Mesenchymal stem cell (in vitro differentiated cells and primary cell): ENCODE measurements at regions not wholly inside any gene's neighbourhood (a gene's known extent, or its start where the extent isn't known, plus 50 kb on each side); places are given as distances from the start of the nearest gene placed in this dataset.
"Not testable (repeated sequence)": the region's sequence is repeated elsewhere in the genome, so short reads cannot be mapped to it uniquely, and the experiment has no call there.

ENCODE experiments used
- DNase-seq: peaks from one replicate; pipeline ENCODE4 v3.0.0-alpha.2; 2013
- H2AFZ ChIP-seq: one replicate; pipeline ENCODE4 v1.6.1; 2013; ENCODE audit warnings: low read depth, mild to moderate bottlenecking, control low read depth, inconsistent platforms, low read length, moderate library complexity
- H2AK5ac ChIP-seq: 2 replicates; pipeline ENCODE4 v1.6.1; 2013; ENCODE audit warnings: low read length, moderate library complexity, mild to moderate bottlenecking, inconsistent platforms; ENCODE audit not compliant: severe bottlenecking
- H2BK120ac ChIP-seq: one replicate; pipeline ENCODE4 v1.6.1; 2013; ENCODE audit warnings: low read depth, mild to moderate bottlenecking, inconsistent platforms, low read length, moderate library complexity
- H2BK12ac ChIP-seq, 2 experiments: one replicate each; pipeline ENCODE4 v1.6.1; 2013; ENCODE audit warnings: inconsistent platforms in 2 of 2, low read length in 2 of 2, mild to moderate bottlenecking in 2 of 2, moderate library complexity in 2 of 2, control low read depth in 1 of 2
- H2BK15ac ChIP-seq: one replicate; pipeline ENCODE4 v1.6.1; 2013; ENCODE audit warnings: mild to moderate bottlenecking, low read depth, inconsistent platforms; ENCODE audit not compliant: poor library complexity, severe bottlenecking
- H2BK5ac ChIP-seq: 2 replicates; pipeline ENCODE4 v1.6.1; 2013; ENCODE audit warnings: low read depth, mild to moderate bottlenecking, low read length, control low read depth, inconsistent platforms; ENCODE audit not compliant: poor library complexity, severe bottlenecking
- H3K14ac ChIP-seq, 2 experiments: one replicate each; pipeline ENCODE4 v1.6.1; 2013; ENCODE audit warnings: inconsistent platforms in 2 of 2, low read length in 2 of 2, control low read depth in 1 of 2, mild to moderate bottlenecking in 1 of 2, moderate library complexity in 1 of 2
- H3K18ac ChIP-seq, 2 experiments: one replicate each; pipeline ENCODE4 v1.6.1; 2013; ENCODE audit warnings: inconsistent platforms in 2 of 2, low read length in 2 of 2, control low read depth in 1 of 2, low read depth in 1 of 2, mild to moderate bottlenecking in 1 of 2
- H3K23ac ChIP-seq, 2 experiments: one replicate each; pipeline ENCODE4 v1.6.1; 2013; ENCODE audit warnings: inconsistent platforms in 2 of 2, low read length in 2 of 2, mild to moderate bottlenecking in 2 of 2, moderate library complexity in 2 of 2, control low read depth in 1 of 2
- H3K27ac ChIP-seq: 2 replicates; pipeline ENCODE4 v1.5.1; 2013; ENCODE audit warnings: mild to moderate bottlenecking, moderate library complexity, low read length, control low read depth, inconsistent platforms; ENCODE audit not compliant: poor library complexity, severe bottlenecking
- H3K27me3 ChIP-seq, 2 experiments: 2 replicates each; pipeline versions ENCODE4 v1.6.1 to v1.7.0; 2013; ENCODE audit warnings: low read length in 2 of 2, mild to moderate bottlenecking in 2 of 2, moderate library complexity in 2 of 2, control low read depth in 1 of 2, inconsistent platforms in 1 of 2; ENCODE audit not compliant: control insufficient read depth in 1 of 2, insufficient read depth in 1 of 2
- H3K36me3 ChIP-seq, 2 experiments: 2 replicates each; pipeline versions ENCODE4 v1.6.1 to v1.7.0; 2013; ENCODE audit warnings: low read length in 2 of 2, control low read depth in 1 of 2, inconsistent platforms in 1 of 2, low read depth in 1 of 2, mild to moderate bottlenecking in 1 of 2; ENCODE audit not compliant: insufficient read depth in 2 of 2, control insufficient read depth in 1 of 2
- H3K4ac ChIP-seq, 2 experiments: one replicate each; pipeline ENCODE4 v1.6.1; 2013; ENCODE audit warnings: inconsistent platforms in 2 of 2, low read length in 2 of 2, mild to moderate bottlenecking in 2 of 2, moderate library complexity in 2 of 2, control low read depth in 1 of 2, low read depth in 1 of 2
- H3K4me1 ChIP-seq: 2 replicates; pipeline ENCODE4 v1.6.1; 2013; ENCODE audit warnings: low read depth, low read length, control low read depth; ENCODE audit not compliant: control insufficient read depth, insufficient read depth
- H3K4me2 ChIP-seq: 2 replicates; pipeline ENCODE4 v1.6.1; 2013; ENCODE audit warnings: low read length, mild to moderate bottlenecking, inconsistent platforms; ENCODE audit not compliant: poor library complexity, severe bottlenecking
- H3K4me3 ChIP-seq, 2 experiments: 2 replicates each; pipeline versions ENCODE4 v1.5.1 to v1.7.0; 2013; ENCODE audit warnings: low read length in 2 of 2, mild to moderate bottlenecking in 2 of 2, control low read depth in 1 of 2, low read depth in 1 of 2; ENCODE audit not compliant: insufficient read depth in 1 of 2
- H3K79me1 ChIP-seq: replicated peaks from 2 replicates; pipeline ENCODE4 v1.6.1; 2013; ENCODE audit warnings: mild to moderate bottlenecking, control low read depth, low read length, inconsistent platforms; ENCODE audit not compliant: poor library complexity, severe bottlenecking
- H3K9ac ChIP-seq: 2 replicates; pipeline ENCODE4 v1.7.0; 2013; ENCODE audit warnings: mild to moderate bottlenecking, low read length, moderate library complexity
- H3K9me3 ChIP-seq: 2 replicates; pipeline ENCODE4 v1.7.0; 2013; ENCODE audit warnings: mild to moderate bottlenecking, low read length; ENCODE audit not compliant: control insufficient read depth
- H4K8ac ChIP-seq: one replicate; pipeline ENCODE4 v1.6.1; 2013; ENCODE audit warnings: inconsistent platforms, mild to moderate bottlenecking, low read length, moderate library complexity
- H4K91ac ChIP-seq: one replicate; pipeline ENCODE4 v1.6.1; 2013; ENCODE audit warnings: mild to moderate bottlenecking, low read length, inconsistent platforms
- WGBS: methylation state at CpG from one replicate; pipeline ENCODE4 v1.1.7; 2013; ENCODE audit warnings: mixed read lengths; 5-methylcytosine and 5-hydroxymethylcytosine counted together

DNA sequence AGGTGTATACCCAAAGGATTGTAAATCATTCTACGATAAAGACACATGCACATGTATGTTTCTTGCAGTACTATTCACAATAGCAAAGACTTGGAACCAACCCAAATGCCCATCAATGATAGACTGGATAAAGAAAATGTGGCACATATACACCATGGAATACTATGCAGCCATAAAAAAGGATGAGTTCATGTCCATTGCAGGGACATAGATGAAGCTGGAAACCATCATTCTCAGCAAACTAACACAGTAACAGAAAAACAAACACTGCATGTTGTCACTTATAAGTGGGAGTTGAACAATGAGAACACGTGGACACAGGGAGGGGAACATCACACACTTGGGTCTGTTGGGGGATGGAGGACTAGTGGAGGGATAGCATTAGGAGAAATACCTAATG is 530.4 kb upstream of the SGO1 start:
- H4K8ac ChIP-seq, H3K4me2 ChIP-seq, H3K27ac ChIP-seq, H3K4me3 ChIP-seq, DNase-seq, H2BK15ac ChIP-seq, H3K27me3 ChIP-seq, H2AFZ ChIP-seq, H2BK5ac ChIP-seq, H3K4me1 ChIP-seq, H3K9me3 ChIP-seq, H3K4ac ChIP-seq, H2AK5ac ChIP-seq, H4K91ac ChIP-seq, H2BK120ac ChIP-seq, H3K9ac ChIP-seq, H3K36me3 ChIP-seq, H2BK12ac ChIP-seq, H3K18ac ChIP-seq, H3K23ac ChIP-seq, H3K79me1 ChIP-seq, H3K14ac ChIP-seq: not testable (repeated sequence)
- WGBS, result 88% methylated on average over 2 of the region's 2 CpGs

DNA sequence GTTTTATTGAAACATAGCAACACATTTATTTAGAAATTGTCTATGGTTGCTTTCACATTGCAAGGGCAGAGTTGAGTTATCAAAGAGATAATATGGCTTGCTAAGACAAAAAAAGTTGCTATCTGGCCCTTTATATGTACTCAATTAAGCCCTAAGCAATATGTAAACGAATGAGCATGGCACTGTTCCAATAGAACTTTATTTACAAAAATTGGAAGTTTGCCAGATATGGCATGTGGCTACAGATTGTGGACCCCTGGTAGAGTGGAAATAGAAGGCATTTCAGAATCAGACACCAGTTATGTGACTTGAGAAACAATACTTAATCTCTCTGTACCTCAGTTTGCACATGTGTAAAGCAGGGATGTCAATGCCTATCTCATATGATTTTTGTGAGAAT is 515.6 kb upstream of the SGO1 start:
- Histone ChIP-seq H2BK120ac (no peak overlapping the region), H3K27me3 (no peaks in the 10 kb centered on the region), H3K4me3 (no peak overlapping the region), H4K91ac (no peak overlapping the region), H4K8ac (no peak overlapping the region), H3K4ac (no peak overlapping the region), H2AFZ (no peak overlapping the region), H3K9me3 (no peaks in the 10 kb centered on the region), H2AK5ac (no peak overlapping the region), H3K18ac (no peak overlapping the region), H3K23ac (no peak overlapping the region), H3K4me2 (no peak overlapping the region), H3K36me3 (no peaks in the 10 kb centered on the region), H2BK15ac (no peak overlapping the region), H2BK5ac (no peak overlapping the region), H3K27ac (no peak overlapping the region), H2BK12ac (no peak overlapping the region), H3K4me1 (no peaks in the 10 kb centered on the region), H3K79me1 (no peaks in the 10 kb centered on the region), H3K9ac (no peak overlapping the region), H3K14ac (no peak overlapping the region)
- no peak for DNase-seq
- WGBS, result 86% methylated on average over 1 of the region's 1 CpG

DNA sequence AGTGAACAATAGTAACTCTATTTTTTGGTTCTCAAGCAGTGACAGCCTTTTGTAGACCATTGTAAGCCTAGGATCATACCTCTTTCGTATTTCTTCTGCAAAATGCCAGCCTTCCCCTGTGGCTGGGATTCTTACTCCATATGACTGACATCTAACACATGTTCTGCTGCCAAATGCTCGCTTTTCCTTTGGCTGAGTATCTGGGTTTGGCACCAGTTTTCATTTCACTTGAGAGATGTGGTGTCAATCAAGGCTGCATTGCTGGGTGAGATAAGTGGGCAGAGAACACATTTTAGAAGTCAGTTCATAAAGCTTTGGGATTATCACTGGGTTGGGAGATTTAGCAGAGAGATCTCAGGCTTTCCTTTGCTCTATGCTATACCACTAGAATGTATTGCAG is 514.7 kb upstream of the SGO1 start:
- Histone ChIP-seq H3K23ac (no peak overlapping the region), H3K4ac (no peak overlapping the region), H4K8ac (no peak overlapping the region), H2BK12ac (no peak overlapping the region), H3K79me1 (no peaks in the 10 kb centered on the region), H2AFZ (no peak overlapping the region), H3K9ac (no peak overlapping the region), H3K4me3 (no peak overlapping the region), H3K27me3 (no peaks in the 10 kb centered on the region), H3K4me2 (no peak overlapping the region), H3K27ac (no peak overlapping the region), H2BK120ac (no peak overlapping the region), H3K4me1 (no peaks in the 10 kb centered on the region), H2BK15ac (no peak overlapping the region), H4K91ac (no peak overlapping the region), H2AK5ac (no peak overlapping the region), H3K18ac (no peak overlapping the region), H3K9me3 (no peaks in the 10 kb centered on the region), H2BK5ac (no peak overlapping the region), H3K36me3 (no peaks in the 10 kb centered on the region), H3K14ac (no peak overlapping the region)
- 44% methylated on average over 2 of the region's 2 CpGs for WGBS
- no peak for DNase-seq

DNA sequence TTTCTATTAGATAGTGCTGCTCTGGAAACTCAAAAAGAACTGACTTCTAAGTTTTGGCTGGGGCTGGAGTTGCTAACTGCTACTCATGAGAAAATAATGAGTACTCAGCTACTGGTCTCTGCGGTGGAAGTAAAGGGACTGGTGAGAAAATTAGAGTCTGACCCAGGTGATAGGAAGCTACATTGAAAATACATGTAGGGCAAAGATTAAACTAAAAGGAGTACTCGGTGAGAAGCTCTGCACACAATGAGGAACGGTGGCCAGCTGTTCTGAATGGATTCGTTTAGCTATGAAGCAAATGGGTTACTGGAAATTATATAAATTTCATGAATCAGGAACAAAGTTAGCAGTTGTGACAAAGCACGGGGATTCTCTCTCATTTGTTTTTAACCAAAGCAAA is 512.9 kb upstream of the SGO1 start:
- Histone ChIP-seq H3K36me3 (no peaks in the 10 kb centered on the region), H3K4ac (no peak overlapping the region), H3K27me3 (no peaks in the 10 kb centered on the region), H2BK15ac (no peak overlapping the region), H2BK5ac (no peak overlapping the region), H3K23ac (no peak overlapping the region), H4K91ac (no peak overlapping the region), H3K4me1 (no peaks in the 10 kb centered on the region), H3K79me1 (no peaks in the 10 kb centered on the region), H2AK5ac (no peak overlapping the region), H2BK120ac (no peak overlapping the region), H3K9me3 (no peaks in the 10 kb centered on the region), H3K14ac (no peak overlapping the region), H3K27ac (no peak overlapping the region), H3K9ac (no peak overlapping the region), H3K4me3 (no peak overlapping the region), H2AFZ (no peak overlapping the region), H4K8ac (no peak overlapping the region), H3K4me2 (no peak overlapping the region), H2BK12ac (no peak overlapping the region), H3K18ac (no peak overlapping the region)
- WGBS, result 83% methylated on average over 4 of the region's 5 CpGs
- no peak for DNase-seq
